GM21717 (cell line): ENCODE measurements at regions not wholly inside any gene's neighbourhood (a gene's known extent, or its start where the extent isn't known, plus 50 kb on each side); places are given as distances from the start of the nearest gene placed in this dataset.

Source experiments
- ATAC-seq: cut with Tn5 transposase; IDR thresholded peaks from one replicate; pipeline ENCODE4 v1.9.1; 2021; ENCODE audit warnings: mild to moderate bottlenecking, moderate library complexity; ENCODE audit not compliant: unreplicated experiment

- no peak for ATAC-seq
These were observed 49.7 kb upstream of the POMGNT2 start for GRCh38 chr3:43155464-43156121.
